Panc1 (cell line): ENCODE measurements at regions not wholly inside any gene's neighbourhood (a gene's known extent, or its start where the extent isn't known, plus 50 kb on each side); places are given as distances from the start of the nearest gene placed in this dataset.

Experiments
- ATAC-seq: fragments of 200-7000 bp; cut with Tn5 transposase; 2 replicates; pipeline ENCODE4 v1.9.1; 2020; ENCODE audit warnings: mild to moderate bottlenecking, moderate library complexity
- BruUV-seq: library from RNA; stranded (reverse); fragments of 400-500 nt; replicated peaks from 2 replicates; lab custom pipeline; 2021; lab: Mats Ljungman, UMichigan
- CTCF ChIA-PET: fragments of 300-600 bp; sonication (Branson Sonifier 250); formaldehyde crosslinking; loops from one replicate; lab custom pipeline; 2022; ENCODE audit warnings: antibody characterized with exemption; lab: Charles Lee
- POLR2A ChIA-PET: fragments of 300-600 bp; sonication (Branson Sonifier 250); formaldehyde crosslinking; loops from one replicate; lab custom pipeline; 2022; ENCODE audit warnings: antibody characterized with exemption; lab: Charles Lee
- DNase-seq: peaks from one replicate; pipeline ENCODE4 v3.0.0-alpha.2; 2010; ENCODE audit warnings: low read depth, low spot score
- H3K27ac ChIP-seq: 2 replicates; pipeline ENCODE4 v1.5.1; 2011; ENCODE audit warnings: mild to moderate bottlenecking, low read length, inconsistent platforms
- H3K27me3 ChIP-seq: fragments of 200-500 bp; sonication (Bioruptor generic); 2 replicates; pipeline ENCODE4 v1.6.0; 2014; ENCODE audit warnings: low read length, inconsistent platforms; ENCODE audit not compliant: control insufficient read depth, insufficient read depth
- H3K36me3 ChIP-seq: fragments of 200-500 bp; sonication (Bioruptor generic); 2 replicates; pipeline ENCODE4 v1.5.1; 2014; ENCODE audit warnings: inconsistent platforms, mild to moderate bottlenecking, low read length, moderate library complexity; ENCODE audit not compliant: control insufficient read depth, insufficient read depth
- H3K4me1 ChIP-seq: 2 replicates; pipeline ENCODE4 v1.5.1; 2011; ENCODE audit warnings: inconsistent platforms, mild to moderate bottlenecking, low read length, moderate library complexity; ENCODE audit not compliant: control insufficient read depth, insufficient read depth
- H3K4me3 ChIP-seq, 2 experiments: 2 replicates each; pipeline ENCODE4 v1.5.1; 2011 to 2012; ENCODE audit warnings: low read depth in 2 of 2, low read length in 2 of 2, mild to moderate bottlenecking in 2 of 2, inconsistent platforms in 1 of 2, moderate library complexity in 1 of 2
- H3K9me3 ChIP-seq: fragments of 200-500 bp; sonication (Bioruptor generic); 2 replicates; pipeline ENCODE4 v1.5.1; 2014; ENCODE audit warnings: low read depth, mild to moderate bottlenecking, inconsistent platforms, low read length, moderate library complexity; ENCODE audit not compliant: control insufficient read depth, insufficient read depth
- CTCF ChIP-seq: fragments of 450-650 bp; IDR thresholded peaks from 2 replicates; pipeline ENCODE4 v1.5.1; 2017; ENCODE audit warnings: mild to moderate bottlenecking
- POLR2AphosphoS5 ChIP-seq: IDR thresholded peaks from 2 replicates; pipeline ENCODE4 v1.6.1; 2012; ENCODE audit warnings: mild to moderate bottlenecking, low read depth, low read length, moderate library complexity
- REST ChIP-seq, 2 experiments: IDR thresholded peaks; 2 replicates each; pipeline ENCODE4 v1.6.1; 2011 to 2012; ENCODE audit warnings: low read depth in 2 of 2, control low read depth in 1 of 2, low read length in 1 of 2, mild to moderate bottlenecking in 1 of 2, moderate library complexity in 1 of 2; ENCODE audit not compliant: insufficient read depth in 1 of 2
- SIN3A ChIP-seq: IDR thresholded peaks from 2 replicates; pipeline ENCODE4 v1.6.1; 2012; ENCODE audit warnings: low read depth, mild to moderate bottlenecking, low read length, moderate library complexity, borderline replicate concordance; ENCODE audit not compliant: insufficient read depth
- TCF7L2 ChIP-seq: IDR thresholded peaks from 2 replicates; pipeline ENCODE4 v1.6.1; 2011; ENCODE audit warnings: mild to moderate bottlenecking, low read depth, low read length, inconsistent platforms
- in situ Hi-C: cut with HindIII; loops from 2 replicates; pipeline ENCODE4 v1.10.0; 2016; ENCODE audit warnings: low sequenced_read_pairs, low pct_unique_long_range_greater_than_20kb
- intact Hi-C: fragments of 100-400 bp; cut with micrococcal nuclease; formaldehyde crosslinking; loops from one replicate; pipeline ENCODE4 v1.10.0; 2022; ENCODE audit not compliant: unreplicated experiment

- Histone ChIP-seq H3K27me3 (no peaks in the 10 kb centered on the region; the same call in 1 of the 2 replicates), H3K4me3 (no peak overlapping the region), H3K36me3 (no peaks in the 10 kb centered on the region), H3K27ac (no peak overlapping the region), H3K4me1 (no peaks in the 10 kb centered on the region), H3K9me3 (no peaks in the 10 kb centered on the region)
- POLR2A ChIA-PET, result no interaction called here
- no peak for ATAC-seq
- no TSS peak for BruUV-seq
- TF ChIP-seq REST (IDR thresholded peaks at IDR 0.05; ENCODE audit: insufficient read depth in 1 of 2, low read depth in 2 of 2, low read length in 1 of 2), result no peak
- intact Hi-C loops (no loop called here), in situ Hi-C loops (no loop called here)
- no peak for DNase-seq
- CTCF ChIA-PET, result no interaction called here
Observed at GRCh38 chr5:2272755-2273154, 390.0 kb upstream of the IRX4 start.

GRCh38 chr5:2272039-2272438 lies 389.3 kb upstream of the IRX4 start:
- no peak overlapping the region for H3K4me3 ChIP-seq
- no peaks in the 10 kb centered on the region; the same call in 1 of the 2 replicates for H3K27me3 ChIP-seq
- ChIA-PET POLR2A (no interaction called here), CTCF (no interaction called here)
- no peaks in the 10 kb centered on the region for H3K9me3 ChIP-seq
- intact Hi-C loops, result no loop called here
- no peak; the same call in 1 of the 2 replicates for ATAC-seq
- no peak overlapping the region for H3K27ac ChIP-seq
- TF ChIP-seq TCF7L2 (no peak), SIN3A (no peak), REST (IDR thresholded peaks at IDR 0.05; ENCODE audit: insufficient read depth in 1 of 2, low read depth in 2 of 2, low read length in 1 of 2) (no peak), POLR2AphosphoS5 (no peak), CTCF (no peak)
- no peaks in the 10 kb centered on the region for H3K4me1 ChIP-seq
- no peaks in the 10 kb centered on the region for H3K36me3 ChIP-seq
- in situ Hi-C loops, result no loop called here
- no peak for DNase-seq
- BruUV-seq, result no TSS peak
